ENCODE measurements at regions not wholly inside any gene's neighbourhood (a gene's known extent, or its start where the extent isn't known, plus 50 kb on each side); places are given as distances from the start of the nearest gene placed in this dataset.

- peak overlapping the region in 1 of 6 donors; percentile 28 for H3K27ac Mint-ChIP-seq
- no peaks in the 10 kb centered on the region for H3K9me3 Mint-ChIP-seq
- no peaks in the 10 kb centered on the region for H3K36me3 Mint-ChIP-seq
- H3K4me3 Mint-ChIP-seq = no peak overlapping the region
- no peaks in the 10 kb centered on the region for H3K4me1 Mint-ChIP-seq
- DNase-seq (no peak), ATAC-seq (ENCODE audit: low read depth in 2 of 2) (no peak)
- no peaks in the 10 kb centered on the region for H3K27me3 Mint-ChIP-seq
Observed at GRCh38 chr18:34048423-34048822, 176.3 kb downstream of the NOL4 start.

GRCh38 chr18:34042423-34043146, 182.1 kb downstream of the NOL4 start:
- Mint-ChIP-seq H3K9me3 (peaks cover 0 to 4% (median 0%) of the 10 kb centered on the region in 7 donors), H3K4me3 (no peak overlapping the region), H3K27ac (no peak overlapping the region), H3K4me1 (no peaks in the 10 kb centered on the region), H3K27me3 (no peaks in the 10 kb centered on the region), H3K36me3 (no peaks in the 10 kb centered on the region)
- no peak for ATAC-seq (ENCODE audit: low read depth in 2 of 2)
- no peak for DNase-seq

DNA sequence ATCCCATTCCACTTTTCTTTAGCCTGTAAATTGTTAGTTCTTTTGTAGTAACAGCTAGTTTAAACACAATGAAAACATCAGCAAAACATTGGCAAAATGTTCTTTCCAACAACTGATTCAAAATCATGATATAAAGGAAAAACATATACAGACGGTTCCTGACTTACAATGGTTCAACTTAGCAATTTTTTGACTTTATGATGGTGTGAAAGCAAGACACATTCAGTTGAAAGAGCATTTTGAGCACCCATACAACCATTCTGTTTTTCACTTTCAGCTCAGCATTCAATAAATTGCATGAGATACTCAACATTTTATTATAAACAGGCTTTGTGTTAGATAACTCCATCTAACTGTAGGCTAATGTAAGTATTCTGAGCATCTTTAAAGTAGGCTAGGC, 185.1 kb downstream of the NOL4 start:
- Mint-ChIP-seq H3K36me3 (no peaks in the 10 kb centered on the region), H3K27ac (no peak overlapping the region), H3K4me1 (no peaks in the 10 kb centered on the region), H3K4me3 (no peak overlapping the region), H3K27me3 (no peaks in the 10 kb centered on the region), H3K9me3 (peaks cover 0 to 4% (median 2%) of the 10 kb centered on the region in 7 donors)
- ATAC-seq (ENCODE audit: low read depth in 2 of 2) = no peak
- no peak for DNase-seq

- H3K36me3 Mint-ChIP-seq = no peaks in the 10 kb centered on the region
- no peak overlapping the region for H3K4me3 Mint-ChIP-seq
- H3K9me3 Mint-ChIP-seq = peaks cover 0 to 5% (median 2%) of the 10 kb centered on the region in 7 donors
- DNase-seq (no peak), ATAC-seq (ENCODE audit: low read depth in 2 of 2) (no peak)
- H3K27me3 Mint-ChIP-seq = no peaks in the 10 kb centered on the region
- no peaks in the 10 kb centered on the region for H3K4me1 Mint-ChIP-seq
- H3K27ac Mint-ChIP-seq = no peak overlapping the region
Observed at GRCh38 chr18:34039201-34039600, 185.5 kb downstream of the NOL4 start.

- DNase-seq = no peak
- Mint-ChIP-seq H3K9me3 (peaks cover 0 to 10% (median 6%) of the 10 kb centered on the region in 7 donors), H3K4me3 (no peak overlapping the region), H3K36me3 (no peaks in the 10 kb centered on the region), H3K27me3 (no peaks in the 10 kb centered on the region), H3K4me1 (no peaks in the 10 kb centered on the region), H3K27ac (no peak overlapping the region)
- no peak for ATAC-seq (ENCODE audit: low read depth in 2 of 2)
Observed at GRCh38 chr18:34038086-34038485, 186.6 kb downstream of the NOL4 start.

DNA sequence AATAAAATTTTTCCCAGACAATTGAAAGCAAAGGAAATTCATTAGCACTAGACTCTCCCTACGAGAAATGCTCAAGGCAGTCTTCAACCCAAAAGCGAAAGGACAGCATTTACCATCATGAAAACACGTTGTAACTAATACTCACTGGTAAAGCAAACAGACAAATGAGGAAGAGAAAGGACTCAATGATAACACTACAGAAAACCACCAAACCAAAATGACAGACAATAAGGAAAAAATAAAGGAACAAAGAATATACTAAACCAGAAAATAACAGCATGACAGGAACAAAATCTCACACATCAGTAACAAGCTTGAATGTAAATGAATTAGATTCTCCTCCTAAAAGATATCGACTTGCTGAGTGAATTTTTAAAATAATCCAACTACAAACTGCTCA, 190.7 kb downstream of the NOL4 start:
- ATAC-seq (ENCODE audit: low read depth in 2 of 2) (no peak), DNase-seq (no peak)
- Mint-ChIP-seq H3K4me1 (no peaks in the 10 kb centered on the region), H3K4me3 (no peak overlapping the region), H3K36me3 (no peaks in the 10 kb centered on the region), H3K27ac (no peak overlapping the region), H3K9me3 (peaks cover 4 to 21% (median 6%) of the 10 kb centered on the region in 7 donors), H3K27me3 (no peaks in the 10 kb centered on the region)

- Mint-ChIP-seq H3K4me1 (no peaks in the 10 kb centered on the region), H3K36me3 (no peaks in the 10 kb centered on the region), H3K27me3 (no peaks in the 10 kb centered on the region), H3K9me3 (peaks cover 2 to 21% (median 6%) of the 10 kb centered on the region in 7 donors), H3K27ac (no peak overlapping the region), H3K4me3 (no peak overlapping the region)
- ATAC-seq (ENCODE audit: low read depth in 2 of 2) (no peak), DNase-seq (no peak)
Observed at GRCh38 chr18:34031810-34032209, 192.9 kb downstream of the NOL4 start.

DNA sequence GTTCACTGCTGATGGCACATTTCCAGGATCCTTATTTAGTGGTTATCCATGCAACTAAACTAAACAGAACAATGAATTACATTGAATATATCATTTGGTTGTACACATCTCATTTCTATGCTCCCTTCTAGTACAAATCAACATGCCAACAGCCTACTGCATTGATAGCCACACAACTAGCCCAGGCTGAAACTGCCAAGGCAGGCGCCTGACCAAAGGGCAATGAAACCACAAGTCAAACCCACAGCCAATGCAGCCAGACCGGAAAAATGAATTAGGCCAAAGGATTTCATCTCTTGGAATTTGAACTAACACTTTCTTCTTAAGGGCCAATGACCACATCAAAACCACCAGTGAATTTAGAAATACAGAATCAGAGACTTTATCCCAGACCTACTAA, 196.4 kb downstream of the NOL4 start:
- no peak overlapping the region for H3K4me3 Mint-ChIP-seq
- H3K27me3 Mint-ChIP-seq = no peaks in the 10 kb centered on the region
- H3K9me3 Mint-ChIP-seq = peaks cover 0 to 12% (median under 1%) of the 10 kb centered on the region in 7 donors
- ATAC-seq (ENCODE audit: low read depth in 2 of 2) (no peak), DNase-seq (no peak)
- no peaks in the 10 kb centered on the region for H3K4me1 Mint-ChIP-seq
- no peaks in the 10 kb centered on the region for H3K36me3 Mint-ChIP-seq
- no peak overlapping the region for H3K27ac Mint-ChIP-seq

- no peak overlapping the region for H3K27ac Mint-ChIP-seq
- H3K4me1 Mint-ChIP-seq = no peaks in the 10 kb centered on the region
- no peak for ATAC-seq (ENCODE audit: low read depth in 2 of 2)
- no peak overlapping the region for H3K4me3 Mint-ChIP-seq
- H3K36me3 Mint-ChIP-seq = no peaks in the 10 kb centered on the region
- DNase-seq = no peak
- no peaks in the 10 kb centered on the region for H3K27me3 Mint-ChIP-seq
- peaks cover 0 to 3% (median 0%) of the 10 kb centered on the region in 7 donors for H3K9me3 Mint-ChIP-seq
Observed at GRCh38 chr18:34025191-34025801, 199.4 kb downstream of the NOL4 start.

DNA sequence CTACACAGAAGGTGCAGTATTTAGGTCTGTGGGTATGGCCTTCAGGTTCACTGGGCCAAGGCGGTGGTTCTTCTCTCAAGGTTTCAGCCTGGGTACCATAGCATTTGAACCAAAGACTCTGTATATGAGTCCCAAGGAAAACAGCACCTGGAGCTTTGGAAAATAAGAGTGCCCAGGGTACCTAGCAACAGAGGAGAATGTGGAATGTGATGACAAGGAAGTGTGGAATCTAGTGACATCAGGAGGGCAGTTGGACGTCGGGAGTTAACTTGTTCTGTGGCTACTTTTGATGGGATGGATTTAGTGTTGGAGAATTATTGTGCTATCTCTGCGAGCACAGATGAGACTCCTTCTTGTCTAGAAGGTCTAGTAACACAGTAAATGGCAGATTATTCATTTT, 201.2 kb downstream of the NOL4 start:
- Mint-ChIP-seq H3K4me1 (no peaks in the 10 kb centered on the region), H3K9me3 (peaks cover 0 to 3% (median 0%) of the 10 kb centered on the region in 7 donors), H3K27ac (no peak overlapping the region), H3K27me3 (no peaks in the 10 kb centered on the region), H3K36me3 (no peaks in the 10 kb centered on the region), H3K4me3 (no peak overlapping the region)
- ATAC-seq (ENCODE audit: low read depth in 2 of 2) (no peak), DNase-seq (no peak)

GRCh38 chr18:34018336-34018735, 206.4 kb downstream of the NOL4 start:
- no peak for ATAC-seq (ENCODE audit: low read depth in 2 of 2)
- H3K27ac Mint-ChIP-seq = no peak overlapping the region
- no peaks in the 10 kb centered on the region for H3K36me3 Mint-ChIP-seq
- no peak overlapping the region for H3K4me3 Mint-ChIP-seq
- H3K27me3 Mint-ChIP-seq = no peaks in the 10 kb centered on the region
- no peaks in the 10 kb centered on the region for H3K4me1 Mint-ChIP-seq
- peaks cover 0 to 5% (median 0%) of the 10 kb centered on the region in 7 donors for H3K9me3 Mint-ChIP-seq
- no peak for DNase-seq

DNA sequence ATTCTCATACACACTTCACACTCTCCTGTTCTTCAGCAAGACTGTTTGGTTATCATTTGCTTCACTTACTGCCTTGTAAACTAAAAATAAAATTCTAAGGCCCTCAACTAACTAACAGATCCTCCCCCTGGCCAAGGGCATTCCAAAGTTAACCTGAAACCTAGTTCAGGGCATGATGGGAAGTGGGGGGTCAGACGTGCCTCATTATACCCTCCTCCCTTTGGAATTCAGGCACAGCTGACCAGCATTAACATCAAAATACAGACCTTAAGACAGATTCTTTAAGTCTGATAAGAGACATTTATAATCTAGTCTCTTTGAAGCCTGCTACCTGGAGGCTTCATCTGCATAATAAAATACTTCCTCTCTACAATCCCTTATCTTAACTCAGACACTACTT, 221.0 kb downstream of the NOL4 start:
- Mint-ChIP-seq H3K4me3 (no peak overlapping the region), H3K27ac (no peak overlapping the region), H3K9me3 (peaks cover 0 to 9% (median 0%) of the 10 kb centered on the region in 7 donors), H3K4me1 (no peaks in the 10 kb centered on the region), H3K36me3 (no peaks in the 10 kb centered on the region), H3K27me3 (no peaks in the 10 kb centered on the region)
- DNase-seq (no peak), ATAC-seq (ENCODE audit: low read depth in 2 of 2) (no peak)

DNA sequence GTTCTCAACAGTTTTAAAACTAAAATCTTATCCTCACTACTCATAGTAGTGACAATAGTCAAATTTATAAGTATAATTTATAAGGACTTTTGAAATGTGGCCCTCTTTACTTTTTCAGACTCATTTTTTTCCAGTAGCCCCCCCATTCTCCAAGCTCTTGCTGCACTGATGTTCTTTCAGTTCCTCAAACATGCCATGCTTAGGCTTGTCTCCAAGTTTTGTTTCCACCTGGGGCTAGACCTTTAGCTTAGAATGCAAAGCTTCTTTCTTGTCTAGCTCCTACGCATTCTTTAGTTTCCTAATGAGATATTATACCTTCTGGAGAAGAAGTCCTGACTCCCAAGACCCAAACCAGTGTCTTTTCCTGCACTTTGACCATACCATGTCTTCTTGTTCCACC, 222.6 kb downstream of the NOL4 start:
- Mint-ChIP-seq H3K27me3 (no peaks in the 10 kb centered on the region), H3K27ac (no peak overlapping the region), H3K4me1 (no peaks in the 10 kb centered on the region), H3K9me3 (peaks cover 0 to 9% (median 0%) of the 10 kb centered on the region in 7 donors), H3K36me3 (no peaks in the 10 kb centered on the region), H3K4me3 (no peak overlapping the region)
- ATAC-seq (ENCODE audit: low read depth in 2 of 2) (no peak), DNase-seq (no peak)

DNA sequence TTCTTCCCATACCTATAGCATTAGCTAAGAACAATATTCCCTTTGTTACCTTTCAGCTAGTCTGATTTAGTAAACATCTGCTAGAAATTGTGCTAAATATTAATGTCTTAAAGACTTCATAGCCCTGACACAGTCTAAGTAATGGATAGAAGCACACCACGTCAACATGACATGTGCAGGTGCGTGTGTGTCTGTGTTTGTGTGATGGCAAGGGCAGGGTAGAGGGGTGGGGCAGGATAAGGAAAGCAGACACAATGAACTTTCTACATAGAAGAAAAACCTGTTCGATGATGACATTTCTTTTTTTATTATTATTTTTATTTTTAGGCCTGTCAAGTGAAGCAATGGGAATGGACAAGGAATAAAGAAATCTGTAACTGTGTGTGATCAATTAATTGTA, 223.3 kb downstream of the NOL4 start:
- no peak overlapping the region for H3K27ac Mint-ChIP-seq
- no peak for DNase-seq
- H3K4me1 Mint-ChIP-seq = no peaks in the 10 kb centered on the region
- peaks cover 0 to 9% (median 2%) of the 10 kb centered on the region in 7 donors for H3K9me3 Mint-ChIP-seq
- H3K4me3 Mint-ChIP-seq = no peak overlapping the region
- ATAC-seq (ENCODE audit: low read depth in 2 of 2) = no peak
- no peaks in the 10 kb centered on the region for H3K27me3 Mint-ChIP-seq
- H3K36me3 Mint-ChIP-seq = no peaks in the 10 kb centered on the region
